B cell (primary cell): ENCODE measurements at regions not wholly inside any gene's neighbourhood (a gene's known extent, or its start where the extent isn't known, plus 50 kb on each side); places are given as distances from the start of the nearest gene placed in this dataset.

Experiments
- ATAC-seq: fragments of 200-7000 bp; cut with Tn5 transposase; one replicate; pipeline ENCODE4 v1.10.0; 2021; ENCODE audit warnings: low read depth, mild to moderate bottlenecking, moderate number of reproducible peaks, moderate library complexity
- CTCF ChIA-PET: fragments of 350-600 bp; sonication (Branson Sonifier 250); formaldehyde crosslinking; loops from one replicate; lab custom pipeline; 2021; ENCODE audit warnings: antibody characterized with exemption, inconsistent platforms; lab: Charles Lee
- POLR2A ChIA-PET: fragments of 350-600 bp; sonication (Branson Sonifier 250); formaldehyde crosslinking; loops from one replicate; lab custom pipeline; 2021; ENCODE audit warnings: antibody characterized with exemption; lab: Charles Lee
- DNase-seq: peaks from one replicate; pipeline ENCODE4 v3.0.0; 2013
- H2AFZ ChIP-seq: 2 replicates; pipeline ENCODE4 v1.6.1; 2012; ENCODE audit warnings: mild to moderate bottlenecking, low read depth, low read length; ENCODE audit not compliant: insufficient read depth, poor library complexity, severe bottlenecking
- H3K27ac ChIP-seq, 2 donors: 1 replicate in 1 of 2; 2 replicates in 1 of 2; pipeline ENCODE4 v1.5.1; 2012 to 2013; ENCODE audit warnings: low read length in 2 of 2, mild to moderate bottlenecking in 2 of 2, moderate library complexity in 1 of 2
- H3K27me3 ChIP-seq, 4 experiments: fragments of 200-600 bp in 1 of 4; sonication (generic) in 1 of 4; replicated peaks in 1 of 4; 1 replicate in 2 of 4; 2 replicates in 2 of 4; pipeline versions ENCODE4 v1.6.1 to v1.7.0; 2013 to 2016; ENCODE audit warnings: low read length in 3 of 4, mild to moderate bottlenecking in 2 of 4, mixed read lengths in 1 of 4, moderate library complexity in 1 of 4; ENCODE audit not compliant: insufficient read depth in 4 of 4, control insufficient read depth in 3 of 4; ENCODE audit errors: control extremely low read depth in 1 of 4
- H3K36me3 ChIP-seq, 2 experiments: replicated peaks in 1 of 2; 1 replicate in 1 of 2; 2 replicates in 1 of 2; pipeline versions ENCODE4 v1.6.1 to v1.7.1; 2013; ENCODE audit warnings: low read length in 1 of 2; ENCODE audit not compliant: insufficient read depth in 2 of 2, control insufficient read depth in 1 of 2; ENCODE audit errors: control extremely low read depth in 1 of 2, extremely low read depth in 1 of 2
- H3K4me1 ChIP-seq, 2 donors: fragments of 200-600 bp in 1 of 2; sonication (generic) in 1 of 2; 1 replicate in 1 of 2; 2 replicates in 1 of 2; pipeline versions ENCODE4 v1.5.1 to v1.6.1; 2013 to 2017; ENCODE audit warnings: low read length in 2 of 2; ENCODE audit not compliant: control insufficient read depth in 2 of 2, insufficient read depth in 2 of 2
- H3K4me2 ChIP-seq: replicated peaks from 2 replicates; pipeline ENCODE3; 2012; ENCODE audit warnings: mild to moderate bottlenecking, low read depth, low read length; ENCODE audit not compliant: poor library complexity, severe bottlenecking
- H3K4me3 ChIP-seq, 5 experiments: fragments of 200-600 bp in 1 of 5; sonication (generic) in 1 of 5; 1 replicate in 3 of 5; 2 replicates in 2 of 5; pipeline versions ENCODE4 v1.5.1 to v1.7.0; 2011 to 2016; ENCODE audit warnings: low read length in 4 of 5, mild to moderate bottlenecking in 4 of 5, low read depth in 2 of 5, control low read depth in 1 of 5, moderate library complexity in 1 of 5; ENCODE audit not compliant: insufficient read depth in 1 of 5; ENCODE audit errors: control extremely low read depth in 1 of 5, extremely low read depth in 1 of 5
- H3K79me2 ChIP-seq: fragments of 200-600 bp; sonication (generic); one replicate; pipeline ENCODE4 v1.6.0; 2016; ENCODE audit warnings: low read length; ENCODE audit not compliant: control insufficient read depth, insufficient read depth
- H3K9ac ChIP-seq: fragments of 200-600 bp; sonication (generic); 2 replicates; pipeline ENCODE4 v1.6.1; 2017; ENCODE audit warnings: mild to moderate bottlenecking, low read length, moderate library complexity
- H3K9me3 ChIP-seq, 3 donors: one replicate each; pipeline versions ENCODE4 v1.6.1 to v1.7.1; 2013; ENCODE audit warnings: low read length in 2 of 3; ENCODE audit not compliant: control insufficient read depth in 2 of 3, insufficient read depth in 1 of 3; ENCODE audit errors: control extremely low read depth in 1 of 3
- H4K20me1 ChIP-seq: 2 replicates; pipeline ENCODE4 v1.6.0; 2012; ENCODE audit warnings: mild to moderate bottlenecking, low read length; ENCODE audit not compliant: insufficient read depth, control insufficient read depth, poor library complexity, severe bottlenecking
- H3K27ac Mint-ChIP-seq: one replicate; pipeline ENCODE4 v1.8.0; 2021; ENCODE audit warnings: mixed read lengths
- H3K27me3 Mint-ChIP-seq: one replicate; pipeline ENCODE4 v1.8.0; 2021; ENCODE audit warnings: mixed read lengths
- H3K4me1 Mint-ChIP-seq: one replicate; pipeline ENCODE4 v1.8.0; 2021; ENCODE audit warnings: mixed read lengths
- H3K4me3 Mint-ChIP-seq: one replicate; pipeline ENCODE4 v1.8.0; 2021; ENCODE audit warnings: mixed read lengths
- H3K9me3 Mint-ChIP-seq: one replicate; pipeline ENCODE4 v1.8.0; 2022; ENCODE audit warnings: mixed read lengths; ENCODE audit not compliant: insufficient read depth
- CTCF ChIP-seq: fragments of 200-600 bp; IDR thresholded peaks from one replicate; pipeline ENCODE4 v1.8.0; 2022; ENCODE audit warnings: antibody characterized with exemption, mild to moderate bottlenecking
- EZH2 ChIP-seq: IDR thresholded peaks from 2 replicates; pipeline ENCODE4 v1.6.1; 2012; ENCODE audit warnings: borderline replicate concordance, low read depth, mild to moderate bottlenecking, moderate library complexity, low read length; ENCODE audit not compliant: insufficient read depth, poor library complexity, severe bottlenecking
- WGBS: methylation state at CpG from one replicate; pipeline ENCODE4 v1.1.5; 2013; ENCODE audit warnings: missing lambda C conversion rate; ENCODE audit not compliant: insufficient coverage; 5-methylcytosine and 5-hydroxymethylcytosine counted together
- intact Hi-C: fragments of 100-400 bp; cut with micrococcal nuclease; formaldehyde crosslinking; loops from one replicate; pipeline ENCODE4 v1.10.0; 2022

GRCh38 chr3:189491831-189492230 is 139.4 kb upstream of the TP63 start:
- Histone ChIP-seq H3K4me1 (no peaks in the 10 kb centered on the region), H4K20me1 (no peaks in the 10 kb centered on the region), H3K36me3 (no peaks in the 10 kb centered on the region), H3K79me2 (no peaks in the 10 kb centered on the region), H3K4me2 (no peak overlapping the region), H3K4me3 (no peak overlapping the region), H3K9ac (no peak overlapping the region), H2AFZ (no peak overlapping the region), H3K27ac (no peak overlapping the region), H3K9me3 (no peaks in the 10 kb centered on the region), H3K27me3 (no peaks in the 10 kb centered on the region)
- POLR2A ChIA-PET, result no interaction called here
- Mint-ChIP-seq H3K4me1 (no peaks in the 10 kb centered on the region), H3K9me3 (no peaks in the 10 kb centered on the region), H3K4me3 (no peak overlapping the region), H3K27ac (no peak overlapping the region), H3K27me3 (no peaks in the 10 kb centered on the region)
- 92% methylated on average over 2 of the region's 4 CpGs for WGBS
- TF ChIP-seq CTCF (no peak), EZH2 (no peak)
- intact Hi-C loops, result no loop called here
- DNase-seq (no peak), ATAC-seq (no peak)
- CTCF ChIA-PET, result no interaction called here

- ChIA-PET POLR2A (no interaction called here), CTCF (no interaction called here)
- Histone ChIP-seq H3K27ac (no peak overlapping the region), H3K4me2 (no peak overlapping the region), H4K20me1 (no peaks in the 10 kb centered on the region), H3K9me3 (no peaks in the 10 kb centered on the region), H3K79me2 (no peaks in the 10 kb centered on the region), H2AFZ (no peak overlapping the region), H3K27me3 (no peaks in the 10 kb centered on the region), H3K4me3 (no peak overlapping the region), H3K4me1 (no peaks in the 10 kb centered on the region), H3K9ac (no peak overlapping the region), H3K36me3 (no peaks in the 10 kb centered on the region)
- Mint-ChIP-seq H3K27me3 (no peaks in the 10 kb centered on the region), H3K9me3 (no peaks in the 10 kb centered on the region), H3K4me3 (no peak overlapping the region), H3K27ac (no peak overlapping the region), H3K4me1 (no peaks in the 10 kb centered on the region)
- intact Hi-C loops, result no loop called here
- TF ChIP-seq CTCF (no peak), EZH2 (no peak)
- 95% methylated on average over 2 of the region's 3 CpGs for WGBS
- ATAC-seq (no peak), DNase-seq (no peak)
Observed at GRCh38 chr3:189493271-189493670, 137.9 kb upstream of the TP63 start.
